ENCODE measurements at regions not wholly inside any gene's neighbourhood (a gene's known extent, or its start where the extent isn't known, plus 50 kb on each side); places are given as distances from the start of the nearest gene placed in this dataset.

DNA sequence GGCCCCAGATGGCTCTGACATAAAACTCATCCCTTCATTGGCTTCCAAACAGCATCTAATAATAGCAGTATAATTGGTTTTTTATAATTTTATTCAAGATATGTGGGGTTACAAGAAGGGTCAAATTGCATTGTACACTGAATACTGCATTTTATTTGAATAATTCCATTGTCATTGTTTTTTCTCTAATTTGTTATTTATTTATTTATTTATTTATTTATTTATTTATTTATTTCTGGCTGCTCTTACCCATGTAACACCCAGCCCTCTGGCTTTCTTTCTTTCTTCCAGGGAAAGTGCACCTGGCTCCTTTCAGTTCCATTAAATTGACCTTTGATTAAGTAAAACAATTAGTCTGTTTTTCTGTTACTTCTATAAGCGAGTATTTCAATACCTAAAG, 210.1 kb downstream of the CDH9 start:
- DNase-seq (ENCODE audit: low spot score), result no peak

DNA sequence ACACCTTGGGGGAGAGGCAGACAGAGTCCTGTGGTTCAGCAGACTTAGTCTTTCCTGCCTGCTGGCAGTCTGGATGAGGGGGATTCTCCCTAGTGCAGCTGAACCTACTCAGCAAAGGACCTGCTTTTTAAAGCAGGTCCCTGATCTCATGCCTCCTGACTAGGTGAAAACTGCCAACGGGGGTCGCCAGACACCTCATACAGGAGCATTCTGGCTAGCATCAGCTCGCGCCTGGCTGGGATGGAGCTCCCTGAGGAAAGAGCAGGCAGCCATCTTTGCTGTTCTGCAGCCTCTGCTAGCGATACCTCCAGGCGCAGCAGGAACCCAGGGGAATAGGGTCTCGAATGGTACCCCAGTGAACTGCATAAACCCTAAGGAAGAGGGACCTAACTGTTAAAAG, 225.2 kb downstream of the CDH9 start:
- no peak for DNase-seq (ENCODE audit: low spot score)

DNA sequence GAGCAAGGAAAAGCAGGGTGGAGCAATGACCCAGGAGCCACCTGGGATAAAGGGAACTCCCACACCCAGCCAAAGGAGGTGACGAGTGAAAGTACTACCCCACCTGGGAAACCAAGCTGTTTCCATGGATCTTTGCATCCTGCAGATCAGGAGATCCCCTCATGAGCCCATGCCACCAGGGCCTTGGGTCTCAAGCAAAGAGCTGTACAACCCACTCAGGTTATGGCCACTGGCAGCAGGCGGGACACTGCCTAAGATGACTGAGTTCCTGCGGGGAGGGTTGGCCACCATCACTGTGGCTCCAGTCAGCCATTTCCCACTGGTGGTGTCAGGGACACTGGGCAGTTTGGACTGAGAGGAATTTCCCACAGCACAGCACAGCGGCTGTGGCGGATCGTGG, 225.7 kb downstream of the CDH9 start:
- DNase-seq (ENCODE audit: low spot score), result no peak

DNA sequence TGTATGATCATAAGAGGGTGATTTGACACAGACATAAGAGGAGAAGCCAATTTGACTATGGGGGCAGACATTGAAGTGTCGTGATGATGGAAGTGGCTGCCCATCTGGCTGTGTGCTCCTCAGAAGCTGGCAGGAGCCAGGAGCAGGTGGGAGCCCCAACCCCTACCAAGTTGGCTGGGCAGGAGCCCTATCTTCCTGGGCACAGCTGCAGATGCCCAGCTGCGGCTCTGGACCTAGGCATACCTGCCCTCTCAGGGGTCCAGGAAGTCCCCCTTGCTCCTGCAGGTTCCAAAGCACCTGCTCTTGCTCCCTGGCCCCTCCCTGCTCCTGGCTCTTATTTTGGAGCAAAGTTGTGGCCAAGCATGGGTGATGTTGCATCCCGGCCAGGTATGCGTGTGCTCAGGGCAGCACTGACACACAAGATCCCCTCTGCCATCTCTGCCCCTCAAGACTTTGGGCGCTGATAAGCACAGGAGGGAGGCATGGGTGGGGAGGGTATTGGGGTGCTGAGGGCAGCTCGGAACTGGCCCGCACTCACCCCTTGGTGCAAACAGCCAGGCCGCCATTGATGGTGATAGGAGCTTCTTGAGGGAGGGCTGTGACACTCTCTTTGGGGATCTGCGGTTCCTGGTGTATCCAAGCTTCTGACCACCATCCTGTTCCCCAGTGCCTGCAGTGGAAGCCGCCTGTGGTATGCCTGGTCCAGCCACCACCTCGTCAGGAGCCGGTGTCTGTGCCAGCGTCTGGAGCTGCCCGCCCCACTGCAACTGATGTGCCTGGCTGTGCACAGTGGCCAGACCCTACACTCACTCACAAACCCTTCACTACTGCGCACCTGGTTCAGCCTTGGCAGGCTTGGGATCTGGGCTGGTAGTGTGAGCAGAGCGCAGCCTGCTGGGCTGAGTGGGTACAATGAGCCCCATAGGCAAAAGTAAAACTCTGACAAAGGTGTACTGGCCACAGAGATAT, 230.9 kb downstream of the CDH9 start:
- DNase-seq (ENCODE audit: low spot score), result no peak

DNA sequence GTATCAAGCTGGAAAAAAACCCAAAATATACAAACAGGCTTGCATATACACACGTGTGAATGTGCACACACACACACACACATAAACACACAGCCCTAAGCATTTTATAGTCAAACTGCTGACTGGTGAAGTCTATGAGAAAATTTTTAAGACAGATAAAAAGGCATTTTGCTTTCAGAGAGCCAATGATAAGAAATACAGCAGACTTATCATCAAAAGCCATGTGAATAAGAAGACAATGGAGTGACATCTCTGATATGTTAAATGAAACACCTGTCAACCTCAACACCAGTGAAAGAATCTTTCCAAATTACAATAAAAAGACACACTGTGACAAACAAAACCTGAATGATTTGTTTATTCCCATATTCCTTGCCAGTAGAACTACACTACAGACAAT, 233.3 kb downstream of the CDH9 start:
- peak; percentile 37 for DNase-seq (ENCODE audit: low spot score)

DNA sequence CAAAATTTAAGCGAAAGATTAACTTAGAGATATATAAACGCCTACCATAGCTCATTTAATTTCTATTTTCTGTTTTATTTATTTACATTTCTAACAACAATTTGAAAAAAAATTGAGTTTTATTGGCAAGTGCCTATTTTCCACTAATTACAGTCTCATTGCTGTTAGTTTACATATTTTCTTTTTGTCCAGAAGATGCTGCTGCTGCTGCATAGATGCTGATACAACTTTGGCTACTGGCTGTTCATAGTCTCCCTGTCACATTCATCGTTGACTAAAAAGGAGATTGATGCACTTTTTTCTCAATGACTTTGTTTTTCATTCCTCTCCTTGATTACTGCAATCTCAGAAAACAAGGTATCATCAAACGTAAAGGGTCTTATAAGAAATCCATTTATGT, 235.4 kb downstream of the CDH9 start:
- no peak for DNase-seq (ENCODE audit: low spot score)

DNA sequence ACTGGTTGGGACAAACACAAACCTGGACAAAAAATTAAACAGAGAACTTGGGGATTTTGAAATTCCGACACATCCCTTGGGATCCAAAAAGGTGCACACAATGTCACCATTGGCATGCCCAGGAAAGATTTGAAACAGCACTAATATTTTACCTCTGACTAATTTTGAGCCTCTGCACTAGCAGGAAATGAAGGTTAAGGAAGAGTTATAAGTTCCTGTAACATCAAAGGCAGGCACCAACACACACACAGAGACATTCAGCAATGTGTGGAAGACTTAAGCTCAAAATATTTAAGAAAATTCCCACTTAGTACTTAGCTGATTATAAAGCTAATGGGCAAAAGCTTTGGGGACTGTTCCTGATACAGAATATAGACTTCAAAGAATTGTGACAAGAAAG, 247.0 kb downstream of the CDH9 start:
- DNase-seq (ENCODE audit: low spot score), result peak; percentile 30

DNA sequence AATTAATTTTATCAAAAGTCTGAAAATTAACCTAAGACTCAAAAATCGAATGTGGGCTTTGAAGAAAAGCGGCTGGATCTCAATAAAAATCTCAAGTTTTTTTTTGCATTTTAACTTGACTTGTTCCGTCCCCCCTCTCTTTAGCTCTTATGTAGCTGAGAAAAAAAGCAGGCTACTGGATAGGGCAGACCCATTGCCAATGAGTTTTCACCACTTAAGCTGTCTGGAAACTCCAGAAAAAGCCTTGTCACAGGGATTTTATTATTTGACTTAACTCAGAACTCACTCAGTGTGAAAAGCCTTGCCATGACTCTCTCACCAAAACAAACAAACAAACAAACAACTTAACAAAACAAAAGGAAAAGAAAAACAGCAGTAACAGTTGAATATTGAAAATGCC, 247.4 kb downstream of the CDH9 start:
- no peak for DNase-seq (ENCODE audit: low spot score)

DNA sequence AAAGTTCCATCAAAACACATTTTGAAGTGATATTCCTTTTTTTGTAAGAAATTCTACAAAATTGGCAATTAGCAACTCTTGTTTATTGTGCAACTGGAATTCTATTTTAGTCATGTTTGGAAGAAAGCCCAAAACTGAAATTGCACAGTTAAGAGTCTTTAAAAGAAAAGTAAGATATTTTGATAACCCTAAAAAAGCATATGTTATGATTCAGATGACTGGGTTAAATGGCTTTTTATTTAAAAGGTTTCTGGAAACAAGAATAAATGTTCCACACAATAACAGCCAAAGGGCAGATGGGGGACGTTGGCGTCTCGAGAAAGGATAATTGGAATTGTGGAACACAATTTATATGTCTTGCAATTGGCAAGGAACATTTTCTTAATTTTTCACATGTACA, 275.2 kb downstream of the CDH9 start:
- no peak for DNase-seq (ENCODE audit: low spot score)

DNA sequence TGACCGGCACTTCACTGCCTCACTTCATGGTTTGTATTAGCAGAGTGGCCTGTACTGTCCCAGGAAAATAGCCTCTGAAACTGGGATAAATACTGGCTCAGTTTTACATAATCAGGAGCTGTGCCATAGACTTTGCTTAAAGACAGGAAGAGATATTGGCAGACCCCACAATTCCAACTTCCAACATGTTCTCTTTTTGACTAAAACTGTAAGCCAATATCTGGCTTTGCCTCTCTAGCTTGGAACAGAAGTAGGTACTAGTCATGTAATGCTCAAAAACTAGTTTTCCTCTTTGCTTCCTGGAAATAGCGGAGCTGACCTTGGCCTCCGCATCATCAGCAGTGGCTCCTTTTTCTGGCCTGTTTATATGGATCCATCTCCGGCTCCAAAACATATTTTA, 276.9 kb downstream of the CDH9 start:
- no peak for DNase-seq (ENCODE audit: low spot score)

DNA sequence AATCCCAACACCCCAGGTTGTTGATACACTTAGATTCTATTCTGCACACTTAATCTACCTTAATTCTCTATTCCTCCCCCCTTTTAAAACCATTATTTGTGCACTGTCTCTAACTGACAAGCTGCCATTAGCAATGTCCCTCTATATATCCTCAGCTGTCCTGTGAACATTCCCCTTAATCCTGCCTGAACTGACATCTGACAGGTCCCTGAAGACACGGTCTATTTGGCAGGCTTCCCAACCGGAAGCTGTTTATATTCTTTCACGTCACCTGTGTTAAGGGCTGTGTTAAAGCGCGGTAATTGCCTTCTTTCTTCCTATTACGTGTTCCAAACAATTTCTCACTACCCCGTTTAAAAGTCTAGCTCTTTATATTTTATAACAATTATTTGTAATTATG, 277.3 kb downstream of the CDH9 start:
- DNase-seq (ENCODE audit: low spot score), result no peak

DNA sequence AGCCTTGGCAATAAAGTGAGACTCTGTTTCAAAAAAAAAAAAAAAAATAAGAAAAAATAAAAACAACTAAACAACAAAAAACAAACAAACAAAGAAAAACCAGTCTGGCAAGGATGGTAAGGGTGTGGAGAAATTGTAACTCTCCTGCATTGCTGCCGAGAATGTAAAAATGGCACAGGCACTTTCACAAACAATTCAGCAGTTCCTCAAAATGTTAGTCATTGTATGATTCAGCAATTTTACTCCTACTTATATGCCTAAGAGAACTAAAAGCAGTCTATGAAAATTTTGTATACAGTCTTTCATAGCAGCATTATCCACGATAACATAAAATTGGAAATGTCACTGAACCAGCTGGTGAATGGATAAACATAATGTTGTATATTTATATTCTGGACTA, 280.4 kb downstream of the CDH9 start:
- DNase-seq (ENCODE audit: low spot score), result peak; percentile 14

DNA sequence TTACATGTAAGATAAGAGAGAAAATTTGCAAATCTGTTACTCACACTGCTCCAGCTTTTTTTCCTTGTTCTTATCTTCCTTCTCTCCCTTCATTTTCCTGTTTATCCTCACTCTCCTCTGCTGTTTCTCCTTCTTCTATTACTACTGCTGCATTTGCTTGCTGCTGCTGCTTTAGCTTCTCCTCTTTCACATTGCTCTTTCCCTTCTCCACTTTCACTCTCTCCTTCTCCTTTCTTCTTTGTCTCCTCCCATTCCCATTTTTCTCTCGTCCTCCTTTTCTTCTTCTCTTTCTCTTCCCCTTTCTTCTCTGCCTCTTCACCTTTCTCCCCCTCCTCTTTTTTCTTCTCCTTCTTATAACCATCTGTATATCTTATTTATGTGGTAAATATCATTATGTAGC, 288.6 kb downstream of the CDH9 start:
- DNase-seq (ENCODE audit: low spot score), result no peak

DNA sequence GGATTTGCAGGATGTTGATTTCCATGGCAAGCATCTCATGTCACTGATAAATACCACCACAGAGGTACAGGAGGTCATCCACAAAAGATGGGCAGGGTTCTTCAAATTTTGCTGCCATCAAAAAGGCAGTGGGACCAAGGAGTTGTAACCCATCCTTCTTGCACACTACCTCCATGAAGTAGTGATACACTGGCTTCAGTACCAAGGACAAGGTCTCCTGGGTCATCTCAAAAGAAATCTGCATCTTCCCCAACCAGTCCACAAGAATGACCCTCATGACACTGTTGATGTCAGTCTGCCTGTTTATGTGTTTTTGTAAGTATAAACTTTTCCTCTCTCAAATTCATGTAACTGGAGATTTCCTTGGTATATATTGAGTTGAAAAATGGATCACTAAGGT, 298.2 kb downstream of the CDH9 start:
- DNase-seq (ENCODE audit: low spot score), result no peak

DNA sequence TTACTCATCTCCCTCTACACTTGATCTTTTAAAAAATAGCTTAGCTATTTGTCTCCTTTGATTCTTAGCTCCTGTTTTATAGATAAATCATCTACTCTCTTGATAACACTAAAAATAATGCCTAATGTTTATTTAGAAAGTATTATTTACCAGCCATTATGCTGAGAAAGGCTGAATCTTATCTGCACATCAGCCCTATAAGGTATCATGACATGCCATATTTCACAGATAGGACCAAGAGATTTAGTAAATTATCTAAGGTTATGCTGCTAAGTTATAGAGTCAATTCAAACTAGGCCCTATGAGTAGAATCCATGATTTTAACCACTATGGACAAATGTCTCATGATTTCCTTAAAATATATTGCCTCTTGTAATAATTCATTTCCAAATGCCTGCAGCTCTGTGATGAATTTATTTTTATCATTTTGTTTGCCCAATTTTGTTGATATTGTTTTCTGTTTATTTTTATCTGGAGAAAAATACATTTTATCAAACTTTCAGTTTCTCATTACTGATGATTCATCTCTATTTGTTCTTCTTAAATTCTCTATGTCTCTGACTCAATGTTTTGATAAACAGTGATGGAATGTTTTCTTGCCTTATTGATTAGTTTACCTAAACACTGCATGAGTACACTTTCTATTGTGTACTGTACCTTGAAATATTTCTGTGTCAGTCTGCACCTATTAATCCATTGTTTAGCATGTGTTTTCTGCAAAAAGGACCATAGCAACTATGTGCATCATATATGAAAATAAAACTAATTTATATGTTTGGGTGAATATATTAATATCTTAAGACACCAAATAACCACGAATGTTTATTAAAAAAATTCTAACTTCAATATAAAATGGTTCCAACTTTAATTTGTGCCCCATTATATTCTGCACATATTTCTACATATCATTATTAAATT, 300.8 kb downstream of the CDH9 start:
- no peak for DNase-seq (ENCODE audit: low spot score)

DNA sequence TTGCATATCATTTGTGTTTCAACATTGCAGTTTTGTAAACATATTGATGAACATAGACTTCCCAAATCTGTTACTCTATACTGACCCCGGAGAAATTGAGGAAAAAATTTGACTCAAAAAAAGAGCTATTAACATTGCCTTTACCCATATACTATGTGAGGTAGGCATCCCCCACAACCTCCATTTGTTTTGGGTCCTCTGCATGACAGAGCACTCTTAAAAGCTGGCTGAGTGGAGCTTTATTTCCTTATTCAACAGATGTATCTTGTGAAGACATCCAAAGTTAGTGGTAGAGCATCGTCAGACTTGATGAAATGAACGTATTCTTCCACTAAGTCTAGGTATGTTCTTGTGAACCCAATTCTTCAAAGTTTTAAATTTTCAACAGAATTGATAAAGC, 310.5 kb downstream of the CDH9 start:
- DNase-seq (ENCODE audit: low spot score), result no peak

DNA sequence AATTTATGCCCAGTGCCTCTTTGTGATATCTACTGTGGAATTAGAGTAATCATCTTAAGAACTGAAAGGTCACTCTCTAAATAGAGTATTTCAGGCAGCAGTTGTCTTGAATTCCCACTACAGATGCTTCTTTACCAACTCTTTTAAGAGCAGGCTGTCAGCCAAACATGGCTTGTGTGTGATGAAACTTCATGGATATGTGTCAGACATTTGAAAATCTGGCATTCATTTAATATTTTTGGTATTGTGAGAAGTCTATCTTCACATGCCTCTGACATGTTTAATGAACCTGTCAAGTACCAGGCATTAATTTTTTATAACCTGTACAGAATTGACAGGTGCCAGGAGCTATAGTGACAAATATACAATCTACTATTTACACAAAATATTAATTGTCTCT, 318.6 kb downstream of the CDH9 start:
- DNase-seq (ENCODE audit: low spot score), result no peak

DNA sequence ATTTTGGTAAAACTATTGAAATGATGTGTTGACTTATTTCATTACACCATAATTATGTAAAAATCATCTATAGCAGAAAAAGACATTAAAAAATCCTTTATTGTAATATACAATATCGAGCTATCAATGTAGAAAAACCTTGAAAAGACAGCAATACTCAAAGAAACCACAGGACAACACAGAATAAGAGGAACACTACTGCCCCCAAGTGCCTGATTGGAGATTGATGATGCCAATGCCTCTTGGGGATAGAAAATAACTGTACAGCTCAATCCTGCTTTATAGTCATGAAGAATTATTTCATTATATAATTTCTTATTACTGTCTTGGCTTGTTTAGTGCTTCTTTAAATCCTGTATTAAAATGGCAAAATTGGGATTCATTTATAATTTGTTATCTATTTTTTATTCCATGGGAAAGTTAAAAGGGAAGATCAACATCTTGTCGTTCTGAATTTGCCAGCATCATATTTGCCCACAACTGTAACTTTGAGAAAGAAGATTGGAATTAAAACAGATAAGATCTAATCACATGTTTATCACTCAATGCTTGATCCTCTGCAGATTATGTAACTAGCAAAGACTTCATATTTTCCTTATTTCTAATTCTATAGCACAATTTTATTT, 337.5 kb downstream of the CDH9 start:
- peak; percentile 74 for DNase-seq (ENCODE audit: low spot score)

DNA sequence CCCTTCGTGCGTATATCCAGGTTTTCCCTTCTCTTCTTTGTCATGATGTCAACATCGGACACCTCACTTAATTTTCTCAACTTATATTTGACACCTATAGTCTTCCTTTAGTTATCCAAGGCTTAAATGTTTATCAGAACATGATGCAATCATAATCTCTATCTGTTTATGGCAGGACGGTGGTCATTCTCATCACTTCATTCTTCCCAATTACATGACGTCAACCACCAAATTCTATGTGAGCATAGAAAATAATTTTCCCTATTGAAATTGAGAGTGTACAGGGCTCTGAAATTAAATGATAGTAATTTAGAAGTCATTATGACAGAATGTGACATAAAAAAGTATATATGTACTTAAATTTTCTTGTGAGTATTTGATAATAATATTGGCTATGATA, 345.4 kb downstream of the CDH9 start:
- no peak for DNase-seq (ENCODE audit: low spot score)

DNA sequence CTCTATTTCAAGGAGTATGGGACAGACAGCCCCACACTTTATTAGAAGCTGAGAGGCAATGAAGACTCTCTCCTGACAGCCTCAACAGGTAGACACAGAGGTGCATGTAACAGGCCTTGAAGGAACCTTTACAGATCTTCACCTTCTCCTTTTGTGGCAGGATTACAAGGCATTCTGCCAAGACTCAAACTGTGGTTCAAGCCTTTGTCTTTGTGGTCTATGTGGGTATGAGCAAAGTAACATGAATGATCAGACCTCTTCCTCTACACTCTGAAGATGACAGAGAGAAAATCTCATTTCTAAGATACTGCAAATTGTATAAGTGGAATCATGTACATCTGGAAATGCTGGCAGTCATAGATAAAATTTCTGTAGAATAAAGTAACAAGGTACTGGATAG, 346.9 kb downstream of the CDH9 start:
- DNase-seq (ENCODE audit: low spot score), result no peak

DNA sequence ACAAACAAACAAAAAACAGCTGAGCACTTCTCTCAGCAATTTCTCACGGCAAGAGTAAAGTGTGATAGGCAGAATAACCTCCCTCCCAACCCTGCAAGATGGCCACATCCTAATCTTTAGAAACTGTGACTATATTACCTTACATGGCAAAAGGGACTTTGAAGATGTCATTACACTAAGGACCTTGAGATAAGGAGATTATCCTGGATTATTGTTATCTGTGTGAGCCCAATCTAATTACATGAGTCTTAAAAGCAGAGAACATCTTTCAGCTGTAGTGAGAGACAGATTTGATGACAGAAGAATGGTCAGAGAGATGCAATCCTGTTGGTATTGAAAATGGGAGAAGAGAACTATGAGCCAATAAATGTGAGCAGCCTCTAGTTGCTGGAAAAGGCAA, 347.9 kb downstream of the CDH9 start:
- DNase-seq (ENCODE audit: low spot score), result no peak

DNA sequence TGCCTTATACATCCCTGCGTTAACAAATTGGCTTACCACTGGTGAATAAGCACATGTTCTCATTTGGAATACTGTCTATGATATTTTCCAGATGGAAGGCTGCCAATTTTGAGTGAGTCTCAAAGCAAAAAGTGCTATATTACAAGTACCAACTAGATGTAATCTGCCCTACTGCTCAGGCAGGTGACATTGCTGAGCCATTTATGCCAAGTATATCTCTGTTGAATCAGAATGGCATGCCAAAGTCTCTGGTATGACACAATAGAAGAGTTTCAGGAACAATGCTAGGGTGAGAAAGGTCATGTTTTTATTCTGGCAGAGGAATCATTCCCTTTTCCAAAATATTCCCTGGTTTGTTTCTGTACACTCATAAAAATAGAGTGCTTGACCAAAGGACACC, 356.5 kb downstream of the CDH9 start:
- DNase-seq (ENCODE audit: low spot score), result no peak

DNA sequence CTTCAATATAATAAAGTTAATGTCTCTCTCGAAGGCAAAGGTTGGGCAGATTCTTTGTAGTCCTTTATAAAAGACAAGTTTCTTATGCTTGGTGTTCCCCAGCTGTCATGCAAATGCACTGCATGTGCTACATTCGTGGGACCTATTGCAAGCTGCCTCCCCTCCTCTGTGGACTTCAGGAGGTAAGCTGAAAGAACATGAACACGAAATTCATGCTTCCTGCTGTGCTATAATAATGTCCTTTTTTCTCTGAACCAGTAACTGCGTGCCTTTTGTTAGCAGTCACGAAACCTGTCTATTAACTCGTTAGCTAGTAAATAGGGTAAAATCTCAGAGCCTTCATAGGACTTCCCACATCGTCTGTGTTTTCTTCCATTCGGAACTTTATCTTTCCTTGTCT, 363.5 kb downstream of the CDH9 start:
- DNase-seq (ENCODE audit: low spot score), result no peak

Data from RKO (cell line).